ENCODE measurements at regions not wholly inside any gene's neighbourhood (a gene's known extent, or its start where the extent isn't known, plus 50 kb on each side); places are given as distances from the start of the nearest gene placed in this dataset.

DNA sequence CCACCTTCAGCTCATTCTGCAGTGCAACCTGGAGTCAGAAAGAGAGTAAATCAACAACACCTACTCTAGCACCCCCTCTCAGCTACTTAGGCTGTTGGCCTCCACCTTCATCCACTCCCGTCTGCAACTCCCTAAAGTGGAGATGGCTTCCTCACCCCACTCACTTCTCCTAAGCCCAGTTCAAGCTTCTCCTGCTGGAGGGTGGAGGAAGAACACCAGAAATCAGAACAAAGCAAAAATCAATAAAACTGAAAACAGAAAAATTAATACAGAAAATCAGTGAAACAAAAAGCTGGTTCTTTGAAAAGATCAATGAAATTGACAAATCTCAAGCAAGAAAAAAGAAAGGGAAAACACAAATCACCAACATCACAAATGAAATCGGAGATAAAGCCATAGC, 191.7 kb downstream of the ANAPC1 start:
- ChIA-PET POLR2A (interaction anchor here (0.6 kb wide), 1 partner anchor 14 kb away, joined by 4 read pairs; no protein-coding TSS in a partner anchor), CTCF (interaction anchor here (0.8 to 2.9 kb wide), 3 partner anchors 10 to 22 kb away, joined by 3 to 7 read pairs (median 4); no protein-coding TSS in a partner anchor)
- H3K36me3 ChIP-seq (replicated peaks in 1 of 2; ENCODE audit: control insufficient read depth in 1 of 2, insufficient read depth in 2 of 2, low read length in 1 of 2), result no peaks in the 10 kb centered on the region
- H3K4me2 ChIP-seq, result no peak overlapping the region
- H3K9me3 ChIP-seq, result no peaks in the 10 kb centered on the region; the same call in 1 of the 2 replicates
- TF ChIP-seq, protein P1, sequence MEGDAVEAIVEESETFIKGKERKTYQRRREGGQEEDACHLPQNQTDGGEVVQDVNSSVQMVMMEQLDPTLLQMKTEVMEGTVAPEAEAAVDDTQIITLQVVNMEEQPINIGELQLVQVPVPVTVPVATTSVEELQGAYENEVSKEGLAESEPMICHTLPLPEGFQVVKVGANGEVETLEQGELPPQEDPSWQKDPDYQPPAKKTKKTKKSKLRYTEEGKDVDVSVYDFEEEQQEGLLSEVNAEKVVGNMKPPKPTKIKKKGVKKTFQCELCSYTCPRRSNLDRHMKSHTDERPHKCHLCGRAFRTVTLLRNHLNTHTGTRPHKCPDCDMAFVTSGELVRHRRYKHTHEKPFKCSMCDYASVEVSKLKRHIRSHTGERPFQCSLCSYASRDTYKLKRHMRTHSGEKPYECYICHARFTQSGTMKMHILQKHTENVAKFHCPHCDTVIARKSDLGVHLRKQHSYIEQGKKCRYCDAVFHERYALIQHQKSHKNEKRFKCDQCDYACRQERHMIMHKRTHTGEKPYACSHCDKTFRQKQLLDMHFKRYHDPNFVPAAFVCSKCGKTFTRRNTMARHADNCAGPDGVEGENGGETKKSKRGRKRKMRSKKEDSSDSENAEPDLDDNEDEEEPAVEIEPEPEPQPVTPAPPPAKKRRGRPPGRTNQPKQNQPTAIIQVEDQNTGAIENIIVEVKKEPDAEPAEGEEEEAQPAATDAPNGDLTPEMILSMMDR (IDR thresholded peaks at IDR 0.05), result no peak
- no peak for TF ChIP-seq TEAD4 (IDR thresholded peaks at IDR 0.05; ENCODE audit: borderline replicate concordance, insufficient read depth)
- H3K4me3 ChIP-seq (ENCODE audit: low read depth in 2 of 2, low read length in 1 of 2), result no peak overlapping the region
- no peak overlapping the region for H3K9ac ChIP-seq
- no peak for DNase-seq
- H3K4me1 ChIP-seq (ENCODE audit: control insufficient read depth in 1 of 2, insufficient read depth in 2 of 2, low read depth in 1 of 2, low read length in 1 of 2), result peaks cover 0 to 4% of the 10 kb centered on the region in 2 experiments; a peak in 1 of 4 replicates
- H3K27me3 ChIP-seq (ENCODE audit: insufficient read depth), result no peaks in the 10 kb centered on the region
- no peaks in the 10 kb centered on the region for H4K20me1 ChIP-seq (ENCODE audit: insufficient read depth)
- 88% methylated on average over 2 of the region's 2 CpGs for WGBS (ENCODE audit: low lambda C conversion rate)
- H3K9me2 ChIP-seq, result no peaks in the 10 kb centered on the region
- H2AFZ ChIP-seq (ENCODE audit: low read depth), result no peak overlapping the region
- peaks cover 14% of the 10 kb centered on the region for H3F3A ChIP-seq (replicated peaks; ENCODE audit: insufficient read depth)
- H3K79me2 ChIP-seq (ENCODE audit: insufficient read depth), result no peaks in the 10 kb centered on the region
- H3K27ac ChIP-seq (ENCODE audit: low read depth in 2 of 2, low read length in 1 of 2), result no peak overlapping the region

DNA sequence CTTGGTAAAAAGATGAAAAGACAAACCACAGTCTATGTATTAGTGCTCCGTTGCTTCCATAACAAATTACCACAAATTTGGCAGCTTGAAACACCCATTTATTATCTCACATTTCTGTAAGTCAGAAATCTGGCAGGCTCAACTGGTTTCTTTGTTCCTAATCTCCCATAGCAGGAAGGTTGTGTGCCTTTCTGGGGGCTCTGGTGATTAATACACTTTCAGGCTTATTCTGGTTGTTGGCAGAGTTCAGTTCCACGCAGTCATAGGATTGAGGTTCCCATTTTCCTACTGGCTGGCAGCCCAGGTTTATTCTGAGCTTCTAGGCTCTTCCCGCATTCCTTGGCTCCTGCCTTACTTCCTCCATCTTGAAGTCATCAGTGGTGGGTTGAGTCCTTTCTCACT, 189.3 kb downstream of the ANAPC1 start:
- POLR2A ChIA-PET, result no interaction called here
- Histone ChIP-seq H3K79me2 (ENCODE audit: insufficient read depth) (no peaks in the 10 kb centered on the region), H3K9me2 (no peaks in the 10 kb centered on the region), H3K4me1 (ENCODE audit: control insufficient read depth in 1 of 2, insufficient read depth in 2 of 2, low read depth in 1 of 2, low read length in 1 of 2) (peaks cover 2 to 9% of the 10 kb centered on the region in 2 experiments; a peak in 2 of 4 replicates), H3K27me3 (ENCODE audit: insufficient read depth) (no peaks in the 10 kb centered on the region), H3K36me3 (replicated peaks in 1 of 2; ENCODE audit: control insufficient read depth in 1 of 2, insufficient read depth in 2 of 2, low read length in 1 of 2) (no peaks in the 10 kb centered on the region), H3K9ac (no peak overlapping the region; the same call in 1 of the 2 replicates), H3F3A (replicated peaks; ENCODE audit: insufficient read depth) (peaks cover 18% of the 10 kb centered on the region), H3K4me2 (no peak overlapping the region), H3K4me3 (ENCODE audit: low read depth in 2 of 2, low read length in 1 of 2) (no peak overlapping the region), H4K20me1 (ENCODE audit: insufficient read depth) (no peaks in the 10 kb centered on the region), H3K9me3 (no peaks in the 10 kb centered on the region; the same call in 1 of the 2 replicates), H2AFZ (ENCODE audit: low read depth) (peak overlapping the region; percentile 22; the same call in 1 of the 2 replicates), H3K27ac (ENCODE audit: low read depth in 2 of 2, low read length in 1 of 2) (peak overlapping the region in 1 of 2 experiments; percentile 87; a peak in 2 of 4 replicates)
- CTCF ChIA-PET, result no interaction called here
- WGBS (ENCODE audit: low lambda C conversion rate), result 20% methylated on average over 3 of the region's 3 CpGs
- DNase-seq, result no peak
- TF ChIP-seq GATA2 (CRISPR knock-in tag; IDR thresholded peaks at IDR 0.05) (no peak), TCF12 (IDR thresholded peaks at IDR 0.05) (peak; percentile 84), GABPA (IDR thresholded peaks at IDR 0.05; ENCODE audit: low read depth) (no peak), RXRA (IDR thresholded peaks at IDR 0.05; ENCODE audit: borderline replicate concordance, low read depth) (peak; percentile 69; the same call in 1 of the 2 replicates), EP300 (IDR thresholded peaks at IDR 0.05; ENCODE audit: borderline replicate concordance in 1 of 2, low read depth in 1 of 2, low read length in 1 of 2) (peak in 1 of 2 experiments; percentile 70; a peak in 2 of 4 replicates), SMC3 (IDR thresholded peaks at IDR 0.05; ENCODE audit: low read depth, low read length) (no peak), RAD21 (IDR thresholded peaks at IDR 0.05; ENCODE audit: low read length) (no peak), FOSL2 (IDR thresholded peaks at IDR 0.05; ENCODE audit: borderline replicate concordance, low read depth) (peak; percentile 42; the same call in 1 of the 2 replicates), POLR2AphosphoS5 (IDR thresholded peaks at IDR 0.05; ENCODE audit: low read depth, low read length) (peak; percentile 44; the same call in 1 of the 2 replicates), USF1 (IDR thresholded peaks at IDR 0.05; ENCODE audit: borderline replicate concordance, low read depth) (peak; percentile 30; the same call in 1 of the 2 replicates), RCOR1 (IDR thresholded peaks at IDR 0.05; ENCODE audit: low read length) (no peak), JUND (IDR thresholded peaks at IDR 0.05) (peak; percentile 47)
- TF ChIP-seq, protein P2, sequence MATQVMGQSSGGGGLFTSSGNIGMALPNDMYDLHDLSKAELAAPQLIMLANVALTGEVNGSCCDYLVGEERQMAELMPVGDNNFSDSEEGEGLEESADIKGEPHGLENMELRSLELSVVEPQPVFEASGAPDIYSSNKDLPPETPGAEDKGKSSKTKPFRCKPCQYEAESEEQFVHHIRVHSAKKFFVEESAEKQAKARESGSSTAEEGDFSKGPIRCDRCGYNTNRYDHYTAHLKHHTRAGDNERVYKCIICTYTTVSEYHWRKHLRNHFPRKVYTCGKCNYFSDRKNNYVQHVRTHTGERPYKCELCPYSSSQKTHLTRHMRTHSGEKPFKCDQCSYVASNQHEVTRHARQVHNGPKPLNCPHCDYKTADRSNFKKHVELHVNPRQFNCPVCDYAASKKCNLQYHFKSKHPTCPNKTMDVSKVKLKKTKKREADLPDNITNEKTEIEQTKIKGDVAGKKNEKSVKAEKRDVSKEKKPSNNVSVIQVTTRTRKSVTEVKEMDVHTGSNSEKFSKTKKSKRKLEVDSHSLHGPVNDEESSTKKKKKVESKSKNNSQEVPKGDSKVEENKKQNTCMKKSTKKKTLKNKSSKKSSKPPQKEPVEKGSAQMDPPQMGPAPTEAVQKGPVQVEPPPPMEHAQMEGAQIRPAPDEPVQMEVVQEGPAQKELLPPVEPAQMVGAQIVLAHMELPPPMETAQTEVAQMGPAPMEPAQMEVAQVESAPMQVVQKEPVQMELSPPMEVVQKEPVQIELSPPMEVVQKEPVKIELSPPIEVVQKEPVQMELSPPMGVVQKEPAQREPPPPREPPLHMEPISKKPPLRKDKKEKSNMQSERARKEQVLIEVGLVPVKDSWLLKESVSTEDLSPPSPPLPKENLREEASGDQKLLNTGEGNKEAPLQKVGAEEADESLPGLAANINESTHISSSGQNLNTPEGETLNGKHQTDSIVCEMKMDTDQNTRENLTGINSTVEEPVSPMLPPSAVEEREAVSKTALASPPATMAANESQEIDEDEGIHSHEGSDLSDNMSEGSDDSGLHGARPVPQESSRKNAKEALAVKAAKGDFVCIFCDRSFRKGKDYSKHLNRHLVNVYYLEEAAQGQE (IDR thresholded peaks at IDR 0.05; ENCODE audit: low read depth, low read length), result 0 out of 2 replicates have a peak, but pooled peaks have one; percentile 13
- TF ChIP-seq, protein P3, sequence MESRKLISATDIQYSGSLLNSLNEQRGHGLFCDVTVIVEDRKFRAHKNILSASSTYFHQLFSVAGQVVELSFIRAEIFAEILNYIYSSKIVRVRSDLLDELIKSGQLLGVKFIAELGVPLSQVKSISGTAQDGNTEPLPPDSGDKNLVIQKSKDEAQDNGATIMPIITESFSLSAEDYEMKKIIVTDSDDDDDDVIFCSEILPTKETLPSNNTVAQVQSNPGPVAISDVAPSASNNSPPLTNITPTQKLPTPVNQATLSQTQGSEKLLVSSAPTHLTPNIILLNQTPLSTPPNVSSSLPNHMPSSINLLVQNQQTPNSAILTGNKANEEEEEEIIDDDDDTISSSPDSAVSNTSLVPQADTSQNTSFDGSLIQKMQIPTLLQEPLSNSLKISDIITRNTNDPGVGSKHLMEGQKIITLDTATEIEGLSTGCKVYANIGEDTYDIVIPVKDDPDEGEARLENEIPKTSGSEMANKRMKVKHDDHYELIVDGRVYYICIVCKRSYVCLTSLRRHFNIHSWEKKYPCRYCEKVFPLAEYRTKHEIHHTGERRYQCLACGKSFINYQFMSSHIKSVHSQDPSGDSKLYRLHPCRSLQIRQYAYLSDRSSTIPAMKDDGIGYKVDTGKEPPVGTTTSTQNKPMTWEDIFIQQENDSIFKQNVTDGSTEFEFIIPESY (IDR thresholded peaks at IDR 0.05; ENCODE audit: borderline replicate concordance, low read depth), result no peak
- TF ChIP-seq, protein P1 (IDR thresholded peaks at IDR 0.05), result no peak
